GM08714 (cell line): ENCODE measurements at regions not wholly inside any gene's neighbourhood (a gene's known extent, or its start where the extent isn't known, plus 50 kb on each side); places are given as distances from the start of the nearest gene placed in this dataset.
"Not testable (repeated sequence)": the region's sequence is repeated elsewhere in the genome, so short reads cannot be mapped to it uniquely, and the experiment has no call there.

Experiments
- H3K4me3 ChIP-seq: fragments of 200-500 bp; sonication (Bioruptor generic); 2 replicates; pipeline ENCODE4 v1.5.1; 2014; ENCODE audit warnings: mild to moderate bottlenecking, low read length, inconsistent platforms
- ZNF274 ChIP-seq: IDR thresholded peaks from 2 replicates; pipeline ENCODE4 v1.6.1; 2012; ENCODE audit warnings: mild to moderate bottlenecking, low read depth, low read length

DNA sequence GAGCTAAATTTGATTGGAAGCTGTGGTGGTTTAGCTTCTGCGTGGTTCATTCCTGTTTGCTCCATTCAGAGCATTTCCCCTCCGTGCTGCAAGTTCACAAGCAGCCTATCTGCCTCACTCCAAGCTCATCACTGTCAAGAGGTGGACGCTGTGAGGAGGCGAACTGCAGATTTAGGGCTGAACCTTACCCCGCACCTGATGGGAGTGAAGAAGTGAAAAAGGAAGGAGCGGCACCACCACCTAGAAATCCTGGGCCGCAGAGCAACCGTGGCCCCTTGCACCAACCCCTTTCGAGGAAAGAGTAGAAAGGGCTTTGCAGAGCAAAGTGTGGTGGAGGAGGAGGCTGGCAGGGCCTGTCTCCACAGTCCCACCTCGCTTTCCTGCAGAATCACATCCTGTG, 117.4 kb downstream of the IER5 start:
- no peak for TF ChIP-seq ZNF274
- H3K4me3 ChIP-seq = no peak overlapping the region

GRCh38 chr1:181206513-181206912, 118.0 kb downstream of the IER5 start:
- TF ChIP-seq ZNF274 = no peak
- H3K4me3 ChIP-seq = no peak overlapping the region

- no peak overlapping the region for H3K4me3 ChIP-seq
- no peak for TF ChIP-seq ZNF274
Measured at GRCh38 chr1:181206979-181207790, 118.7 kb downstream of the IER5 start.

DNA sequence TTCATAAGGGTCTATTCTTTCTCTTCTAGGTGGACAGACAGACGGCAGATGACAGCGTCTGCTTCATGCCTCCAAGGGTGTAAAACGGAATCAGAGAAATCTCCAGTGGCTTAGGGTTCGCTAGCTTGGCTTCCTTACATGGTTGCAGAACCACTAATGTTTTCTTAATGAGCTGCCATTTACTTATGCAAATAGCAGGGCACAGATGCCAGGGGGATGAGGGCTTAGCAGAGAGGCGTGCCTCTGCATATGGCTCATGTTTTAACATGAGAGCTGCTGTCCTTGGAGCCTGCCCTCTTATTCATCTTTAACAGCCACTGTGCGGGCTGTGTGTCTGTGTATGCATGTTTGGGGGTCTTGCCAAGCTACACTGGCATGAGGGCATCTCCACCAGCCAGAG, 119.6 kb downstream of the IER5 start:
- no peak for TF ChIP-seq ZNF274

GRCh38 chr1:181208967-181209366, 120.5 kb downstream of the IER5 start:
- H3K4me3 ChIP-seq = no peak overlapping the region
- no peak for TF ChIP-seq ZNF274

More for the DNA sequence above, 119.6 kb downstream of the IER5 start:
- no peak overlapping the region for H3K4me3 ChIP-seq

DNA sequence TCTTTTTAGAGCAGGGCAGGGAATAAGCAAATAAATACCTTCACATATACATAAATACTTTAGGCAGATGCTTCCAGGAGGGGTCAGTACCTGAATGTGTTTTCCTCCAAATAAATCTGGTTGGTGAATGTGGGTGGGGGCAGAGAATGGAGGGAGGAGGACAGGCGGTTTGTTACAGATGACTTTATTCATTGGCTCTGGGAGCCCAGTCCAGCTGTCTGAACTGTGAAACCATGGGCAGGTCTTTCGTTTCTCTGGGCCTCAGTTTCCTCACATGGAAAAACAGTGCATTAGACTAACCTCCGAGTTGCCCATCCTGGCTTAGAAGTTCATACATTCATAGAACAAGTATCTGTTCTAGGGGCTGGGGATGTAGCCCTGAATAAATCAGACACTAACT, 124.6 kb downstream of the IER5 start:
- H3K4me3 ChIP-seq = no peak overlapping the region
- TF ChIP-seq ZNF274 = no peak

GRCh38 chr1:181216591-181216994, 128.1 kb downstream of the IER5 start:
- no peak overlapping the region for H3K4me3 ChIP-seq

DNA sequence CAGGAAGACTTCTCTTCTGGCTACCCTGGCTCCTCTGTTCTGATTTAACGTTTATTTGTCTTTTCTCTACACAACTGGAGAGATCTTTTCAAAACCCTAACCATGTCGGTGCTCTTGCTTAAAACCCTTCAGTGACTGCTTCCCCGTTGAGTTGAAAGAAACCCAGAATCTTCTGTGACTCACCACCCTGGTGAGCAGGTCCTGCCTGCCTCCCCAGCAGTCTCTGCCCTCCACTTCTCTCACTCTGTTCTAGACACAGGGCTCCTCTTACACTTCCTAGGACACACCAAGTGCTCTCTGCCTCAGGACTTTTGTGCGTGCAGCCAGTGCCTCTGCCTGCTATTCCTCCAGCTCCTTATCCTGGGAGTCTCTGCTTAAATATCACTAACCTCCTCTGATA, 131.4 kb downstream of the IER5 start:
- TF ChIP-seq ZNF274 = no peak
- H3K4me3 ChIP-seq = no peak overlapping the region

More at GRCh38 chr1:181216591-181216994, 128.1 kb downstream of the IER5 start:
- TF ChIP-seq ZNF274 = no peak

DNA sequence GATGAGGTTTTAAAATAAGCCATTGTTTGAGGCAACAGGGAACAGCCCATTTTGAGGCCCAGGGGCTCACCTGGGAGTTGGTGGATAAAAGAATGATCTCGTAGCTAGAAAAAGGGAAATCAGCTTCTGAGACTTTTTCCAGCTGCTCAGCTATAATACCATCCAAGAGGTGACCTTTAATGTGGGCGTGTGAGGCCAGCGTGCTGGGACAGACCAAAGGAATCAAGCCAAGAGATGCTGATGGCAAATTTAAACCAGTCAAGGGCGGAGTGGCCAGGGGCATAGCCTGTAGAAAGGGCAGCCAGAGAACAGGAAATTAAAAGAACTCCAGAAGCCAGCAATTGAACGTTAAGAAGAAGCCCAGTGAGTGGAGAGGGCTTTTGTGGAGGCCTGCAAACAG, 132.6 kb downstream of the IER5 start:
- no peak for TF ChIP-seq ZNF274
- H3K4me3 ChIP-seq = no peak overlapping the region

DNA sequence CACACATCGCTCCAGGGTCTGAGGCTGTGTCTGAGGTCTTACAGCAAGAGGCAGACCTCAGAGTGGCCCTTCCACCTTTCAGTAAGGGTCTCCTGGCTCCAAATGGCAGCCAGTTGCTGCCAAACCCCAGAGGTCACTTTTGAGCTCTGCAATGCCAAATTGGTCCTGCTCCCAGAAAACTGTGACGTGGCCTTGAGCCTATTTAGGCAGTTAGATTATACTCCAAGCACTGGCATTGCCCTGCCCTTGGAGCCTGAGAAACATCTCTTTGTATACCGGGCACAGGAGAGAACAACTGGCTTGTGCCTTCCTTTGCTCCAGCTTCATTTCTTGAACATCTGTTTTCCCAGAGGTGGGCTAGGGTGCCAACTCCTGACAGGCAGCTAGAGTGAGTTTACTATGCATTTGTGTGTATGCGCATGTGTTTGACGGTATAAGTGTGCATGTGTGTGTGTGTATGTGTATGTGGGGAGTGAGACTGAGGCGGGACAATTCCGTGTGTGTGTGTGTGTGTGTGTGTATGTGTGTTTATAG, 134.5 kb downstream of the IER5 start:
- no peak overlapping the region for H3K4me3 ChIP-seq
- no peak for TF ChIP-seq ZNF274

- not testable (repeated sequence) for H3K4me3 ChIP-seq
Measured at GRCh38 chr1:181226728-181227127, 138.2 kb downstream of the IER5 start.

DNA sequence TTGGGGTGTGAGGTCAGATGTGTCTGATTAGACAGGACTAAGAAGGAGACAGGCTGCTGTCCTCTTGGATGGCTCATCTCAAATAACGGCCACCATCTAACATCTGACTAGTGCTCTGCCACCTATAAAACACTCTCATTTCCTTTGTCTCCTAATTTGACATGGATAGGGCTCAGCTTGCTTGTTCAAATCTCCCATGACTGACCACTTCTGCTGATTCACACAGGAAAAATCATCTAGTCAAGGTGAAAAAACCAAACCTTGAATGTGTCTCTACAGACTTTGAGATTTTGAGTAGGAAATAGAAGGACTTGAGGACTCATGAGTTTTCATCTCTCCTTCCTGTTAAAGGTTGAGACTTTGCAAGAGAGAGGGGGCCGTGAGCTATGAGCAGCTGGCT, 150.6 kb downstream of the IER5 start:
- no peak for TF ChIP-seq ZNF274

DNA sequence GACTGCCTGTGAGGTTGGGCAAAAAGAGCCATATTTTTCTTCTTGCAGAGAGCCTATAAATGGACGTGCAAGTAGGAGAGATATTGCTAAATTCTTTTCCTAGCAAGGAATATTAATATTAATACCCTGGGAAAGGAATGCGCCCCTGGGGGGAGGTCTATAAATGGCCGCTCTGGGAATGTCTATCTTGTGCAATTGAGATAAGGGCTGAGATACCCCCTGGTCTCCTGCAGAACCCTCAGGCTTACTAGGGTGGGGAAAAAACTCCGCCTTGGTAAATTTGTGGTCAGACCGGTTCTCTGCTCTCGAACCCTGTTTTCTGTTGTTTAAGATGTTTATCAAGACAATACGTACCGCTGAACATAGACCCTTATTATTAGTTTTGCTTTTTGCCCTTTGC, 157.8 kb downstream of the IER5 start:
- not testable (repeated sequence) for H3K4me3 ChIP-seq

More for the DNA sequence above, 150.6 kb downstream of the IER5 start:
- H3K4me3 ChIP-seq = no peak overlapping the region

GRCh38 chr1:181248361-181248760, 159.9 kb downstream of the IER5 start:
- not testable (repeated sequence) for H3K4me3 ChIP-seq

GRCh38 chr1:181249186-181249585, 160.7 kb downstream of the IER5 start:
- no peak for TF ChIP-seq ZNF274
- no peak overlapping the region for H3K4me3 ChIP-seq

DNA sequence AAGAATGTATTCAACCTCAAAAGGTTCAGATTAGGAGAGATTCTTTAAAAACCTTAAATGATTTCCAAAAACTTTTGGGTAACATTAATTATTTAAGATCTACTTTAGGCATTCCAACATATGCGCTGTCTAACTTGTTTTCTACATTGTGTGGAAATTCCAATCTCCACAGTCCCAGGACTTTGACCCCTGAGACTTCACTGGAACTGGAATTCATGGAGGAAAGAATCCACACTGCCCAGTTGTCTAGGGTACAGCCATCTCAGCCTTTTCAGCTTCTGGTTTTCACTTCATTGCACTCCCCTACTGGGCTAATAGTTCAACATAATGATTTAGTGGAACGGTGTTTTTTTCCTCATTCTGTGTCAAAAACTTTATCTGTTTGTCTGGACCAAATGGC, 161.5 kb downstream of the IER5 start:
- H3K4me3 ChIP-seq = no peak overlapping the region
- no peak for TF ChIP-seq ZNF274
